SU-DHL-6 (cell line): ENCODE measurements at regions not wholly inside any gene's neighbourhood (a gene's known extent, or its start where the extent isn't known, plus 50 kb on each side); places are given as distances from the start of the nearest gene placed in this dataset.

ENCODE experiments used
- EZH2phosphoT487 ChIP-seq: fragments of 200-600 bp; sonication (generic), shearing (Covaris generic); conservative IDR thresholded peaks from 2 replicates; pipeline ENCODE4 v1.6.1; 2018; ENCODE audit warnings: mild to moderate bottlenecking, antibody characterized with exemption, low read length, moderate library complexity, mixed read lengths
- TF ChIP-seq, protein P1 (sequence below): fragments of 200-600 bp; sonication (generic); IDR thresholded peaks from one replicate; pipeline ENCODE4 v1.5.1; 2017; ENCODE audit warnings: antibody characterized with exemption, mild to moderate bottlenecking, low read length, moderate library complexity; ENCODE audit not compliant: insufficient read depth, poor library complexity, severe bottlenecking

DNA sequence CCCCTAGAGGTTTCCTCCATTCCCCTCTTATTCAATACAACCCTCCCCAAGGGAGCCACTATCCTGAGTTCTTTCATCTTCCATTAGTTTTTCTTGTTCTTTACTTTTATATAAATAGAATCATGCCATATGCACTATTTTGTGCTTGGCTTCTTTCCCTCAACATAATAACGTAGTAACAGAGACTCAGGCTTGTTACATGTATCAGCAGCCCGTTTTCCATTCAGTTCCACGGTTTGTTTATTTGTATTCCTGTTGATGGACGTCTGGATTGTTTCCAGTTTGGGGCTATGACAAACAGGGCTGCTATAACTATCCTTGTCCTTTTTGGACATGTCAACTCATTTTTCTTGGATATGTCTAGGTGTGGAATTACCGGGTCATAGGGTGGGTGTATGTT lies 264.4 kb upstream of the MKI67 start:
- TF ChIP-seq, protein P1, sequence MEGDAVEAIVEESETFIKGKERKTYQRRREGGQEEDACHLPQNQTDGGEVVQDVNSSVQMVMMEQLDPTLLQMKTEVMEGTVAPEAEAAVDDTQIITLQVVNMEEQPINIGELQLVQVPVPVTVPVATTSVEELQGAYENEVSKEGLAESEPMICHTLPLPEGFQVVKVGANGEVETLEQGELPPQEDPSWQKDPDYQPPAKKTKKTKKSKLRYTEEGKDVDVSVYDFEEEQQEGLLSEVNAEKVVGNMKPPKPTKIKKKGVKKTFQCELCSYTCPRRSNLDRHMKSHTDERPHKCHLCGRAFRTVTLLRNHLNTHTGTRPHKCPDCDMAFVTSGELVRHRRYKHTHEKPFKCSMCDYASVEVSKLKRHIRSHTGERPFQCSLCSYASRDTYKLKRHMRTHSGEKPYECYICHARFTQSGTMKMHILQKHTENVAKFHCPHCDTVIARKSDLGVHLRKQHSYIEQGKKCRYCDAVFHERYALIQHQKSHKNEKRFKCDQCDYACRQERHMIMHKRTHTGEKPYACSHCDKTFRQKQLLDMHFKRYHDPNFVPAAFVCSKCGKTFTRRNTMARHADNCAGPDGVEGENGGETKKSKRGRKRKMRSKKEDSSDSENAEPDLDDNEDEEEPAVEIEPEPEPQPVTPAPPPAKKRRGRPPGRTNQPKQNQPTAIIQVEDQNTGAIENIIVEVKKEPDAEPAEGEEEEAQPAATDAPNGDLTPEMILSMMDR: no peak
- no peak for TF ChIP-seq EZH2phosphoT487
